HEK293 (cell line): ENCODE measurements at regions not wholly inside any gene's neighbourhood (a gene's known extent, or its start where the extent isn't known, plus 50 kb on each side); places are given as distances from the start of the nearest gene placed in this dataset.
A peak's percentile ranks its signal among the peaks of the same experiment; 100 is the strongest.

ENCODE experiments used
- CTCF ChIA-PET: fragments of 350-600 bp; formaldehyde crosslinking; extraction: SDS; loops from one replicate; lab custom pipeline; 2021; ENCODE audit warnings: antibody characterized with exemption; lab: Yijun Ruan, JAX
- POLR2A ChIA-PET: fragments of 300-600 bp; formaldehyde crosslinking; extraction: SDS; loops from one replicate; lab custom pipeline; 2020; ENCODE audit warnings: antibody characterized with exemption, inconsistent platforms; lab: Yijun Ruan, JAX
- H3K27ac ChIP-seq: fragments of 200-500 bp; sonication (Bioruptor generic); 2 replicates; pipeline ENCODE4 v1.5.1; 2014; ENCODE audit warnings: low read depth, low read length, control low read depth, inconsistent platforms; ENCODE audit errors: extremely low read depth
- H3K36me3 ChIP-seq, 2 experiments: fragments of 200-500 bp in 1 of 2; sonication (Bioruptor generic) in 1 of 2; 1 replicate in 1 of 2; 2 replicates in 1 of 2; pipeline ENCODE4 v1.5.1; 2014 to 2017; ENCODE audit warnings: inconsistent platforms in 2 of 2, low read length in 2 of 2; ENCODE audit not compliant: control insufficient read depth in 2 of 2, insufficient read depth in 1 of 2
- H3K4me1 ChIP-seq: fragments of 200-500 bp; sonication (Bioruptor generic); 2 replicates; pipeline ENCODE4 v1.5.1; 2014; ENCODE audit warnings: mild to moderate bottlenecking, low read length, inconsistent platforms; ENCODE audit not compliant: control insufficient read depth, insufficient read depth
- H3K4me3 ChIP-seq: 2 replicates; pipeline ENCODE4 v1.5.1; 2011; ENCODE audit warnings: low read depth, mild to moderate bottlenecking, control low read depth, low read length, moderate library complexity
- H3K9me3 ChIP-seq: fragments of 200-500 bp; sonication (Bioruptor generic); 2 replicates; pipeline ENCODE4 v1.5.1; 2014; ENCODE audit warnings: low read depth, low read length, inconsistent platforms; ENCODE audit not compliant: control insufficient read depth, insufficient read depth
- HOXA7 ChIP-seq: sonication (generic); formaldehyde crosslinking; IDR thresholded peaks from 2 replicates; pipeline ENCODE4 v1.8.1; 2022; ENCODE audit warnings: missing genetic modification reagents, borderline replicate concordance
- MZF1 ChIP-seq: fragments of 450-650 bp; formaldehyde crosslinking; IDR thresholded peaks from 2 replicates; pipeline ENCODE4 v1.5.1; 2017; ENCODE audit warnings: missing biosample characterization, missing genetic modification characterization, borderline replicate concordance
- SCRT1 ChIP-seq: fragments of 450-650 bp; formaldehyde crosslinking; IDR thresholded peaks from 2 replicates; pipeline ENCODE4 v1.5.1; 2016; ENCODE audit warnings: missing biosample characterization, missing genetic modification characterization, borderline replicate concordance
- TRIM28 ChIP-seq: IDR thresholded peaks from 2 replicates; pipeline ENCODE4 v1.6.1; 2011; ENCODE audit warnings: low read length, control low read depth, borderline replicate concordance
- ZFP69B ChIP-seq: fragments of 450-650 bp; formaldehyde crosslinking; IDR thresholded peaks from 2 replicates; pipeline ENCODE4 v1.5.1; 2016; ENCODE audit warnings: missing biosample characterization, missing genetic modification characterization
- ZNF2 ChIP-seq: fragments of 450-650 bp; formaldehyde crosslinking; IDR thresholded peaks from 2 replicates; pipeline ENCODE4 v1.5.1; 2016; ENCODE audit warnings: missing biosample characterization, missing genetic modification characterization
- ZNF211 ChIP-seq: fragments of 450-650 bp; formaldehyde crosslinking; IDR thresholded peaks from 2 replicates; pipeline ENCODE4 v1.5.1; 2016; ENCODE audit warnings: low read depth, missing biosample characterization, missing genetic modification characterization
- ZNF354C ChIP-seq: fragments of 450-650 bp; formaldehyde crosslinking; IDR thresholded peaks from 2 replicates; pipeline ENCODE4 v1.5.1; 2016; ENCODE audit warnings: missing biosample characterization, missing genetic modification characterization, low read depth, borderline replicate concordance
- ZNF404 ChIP-seq: fragments of 450-650 bp; formaldehyde crosslinking; IDR thresholded peaks from 2 replicates; pipeline ENCODE4 v1.5.1; 2017; ENCODE audit warnings: missing biosample characterization, missing genetic modification characterization
- ZNF747 ChIP-seq: fragments of 450-650 bp; formaldehyde crosslinking; IDR thresholded peaks from 2 replicates; pipeline ENCODE4 v1.5.1; 2016; ENCODE audit warnings: missing biosample characterization, missing genetic modification characterization
- ZNF768 ChIP-seq: fragments of 450-650 bp; formaldehyde crosslinking; IDR thresholded peaks from 2 replicates; pipeline ENCODE4 v1.5.1; 2018; ENCODE audit warnings: missing biosample characterization, mild to moderate bottlenecking, missing genetic modification characterization
- ZNF777 ChIP-seq: fragments of 450-650 bp; formaldehyde crosslinking; IDR thresholded peaks from 2 replicates; pipeline ENCODE4 v1.5.1; 2017; ENCODE audit warnings: missing biosample characterization, missing genetic modification characterization, borderline replicate concordance
- TF ChIP-seq, protein P1 (sequence below): fragments of 450-650 bp; formaldehyde crosslinking; IDR thresholded peaks from 2 replicates; pipeline ENCODE4 v1.5.1; 2017; ENCODE audit warnings: missing biosample characterization, missing genetic modification characterization
- TF ChIP-seq, protein P2 (sequence below): fragments of 450-650 bp; formaldehyde crosslinking; IDR thresholded peaks from 2 replicates; pipeline ENCODE4 v1.5.1; 2016; ENCODE audit warnings: missing biosample characterization, missing genetic modification characterization
- TF ChIP-seq, protein P3 (sequence below): fragments of 450-650 bp; formaldehyde crosslinking; IDR thresholded peaks from 2 replicates; pipeline ENCODE4 v1.5.1; 2016; ENCODE audit warnings: missing biosample characterization, missing genetic modification characterization
- TF ChIP-seq, protein P4 (sequence below): fragments of 450-650 bp; formaldehyde crosslinking; IDR thresholded peaks from 2 replicates; pipeline ENCODE4 v1.5.1; 2016; ENCODE audit warnings: missing biosample characterization, missing genetic modification characterization
- TF ChIP-seq, protein P5 (sequence below): fragments of 450-650 bp; formaldehyde crosslinking; IDR thresholded peaks from 2 replicates; pipeline ENCODE4 v1.5.1; 2017; ENCODE audit warnings: missing biosample characterization, mild to moderate bottlenecking, missing genetic modification characterization, moderate library complexity

DNA sequence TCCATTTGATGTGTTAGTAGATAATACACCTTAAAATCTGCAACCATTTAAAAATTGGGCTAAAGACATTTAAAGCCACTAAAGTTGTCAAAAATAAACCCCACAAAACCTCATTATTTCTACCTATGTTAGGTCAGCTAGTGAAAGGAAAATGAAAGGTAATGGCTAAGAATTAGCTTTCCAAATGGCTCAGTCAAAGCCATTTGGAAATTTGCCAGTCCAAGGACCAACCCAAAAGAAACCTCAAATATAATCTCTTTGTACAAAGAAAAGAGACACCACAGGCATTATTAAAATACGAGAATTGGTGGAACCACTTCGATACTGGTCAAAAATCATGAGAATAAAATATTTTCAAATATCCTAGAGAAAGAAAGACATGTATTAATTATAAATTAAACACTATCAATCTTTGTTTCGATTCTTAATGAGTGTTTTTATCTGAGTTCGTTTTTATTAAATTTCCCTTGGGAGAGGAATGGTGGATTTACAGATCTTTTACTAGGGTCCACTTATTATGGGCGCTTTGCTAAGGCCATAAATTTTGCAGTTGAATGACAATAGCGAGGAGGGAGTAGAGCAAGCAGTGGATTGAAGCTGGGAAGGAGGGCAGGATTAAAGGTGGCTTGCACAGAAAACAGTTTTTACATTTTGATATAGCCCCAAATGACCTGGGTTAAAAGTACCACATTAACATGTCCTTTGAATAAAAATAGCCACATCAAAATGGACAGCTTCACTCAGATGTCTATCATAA lies 116.8 kb upstream of the SHB start (continued):
- TF ChIP-seq, protein P1, sequence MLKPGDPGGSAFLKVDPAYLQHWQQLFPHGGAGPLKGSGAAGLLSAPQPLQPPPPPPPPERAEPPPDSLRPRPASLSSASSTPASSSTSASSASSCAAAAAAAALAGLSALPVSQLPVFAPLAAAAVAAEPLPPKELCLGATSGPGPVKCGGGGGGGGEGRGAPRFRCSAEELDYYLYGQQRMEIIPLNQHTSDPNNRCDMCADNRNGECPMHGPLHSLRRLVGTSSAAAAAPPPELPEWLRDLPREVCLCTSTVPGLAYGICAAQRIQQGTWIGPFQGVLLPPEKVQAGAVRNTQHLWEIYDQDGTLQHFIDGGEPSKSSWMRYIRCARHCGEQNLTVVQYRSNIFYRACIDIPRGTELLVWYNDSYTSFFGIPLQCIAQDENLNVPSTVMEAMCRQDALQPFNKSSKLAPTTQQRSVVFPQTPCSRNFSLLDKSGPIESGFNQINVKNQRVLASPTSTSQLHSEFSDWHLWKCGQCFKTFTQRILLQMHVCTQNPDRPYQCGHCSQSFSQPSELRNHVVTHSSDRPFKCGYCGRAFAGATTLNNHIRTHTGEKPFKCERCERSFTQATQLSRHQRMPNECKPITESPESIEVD = no peak
- TF ChIP-seq ZNF2 (tag by site-specific recombination) = no peak

DNA sequence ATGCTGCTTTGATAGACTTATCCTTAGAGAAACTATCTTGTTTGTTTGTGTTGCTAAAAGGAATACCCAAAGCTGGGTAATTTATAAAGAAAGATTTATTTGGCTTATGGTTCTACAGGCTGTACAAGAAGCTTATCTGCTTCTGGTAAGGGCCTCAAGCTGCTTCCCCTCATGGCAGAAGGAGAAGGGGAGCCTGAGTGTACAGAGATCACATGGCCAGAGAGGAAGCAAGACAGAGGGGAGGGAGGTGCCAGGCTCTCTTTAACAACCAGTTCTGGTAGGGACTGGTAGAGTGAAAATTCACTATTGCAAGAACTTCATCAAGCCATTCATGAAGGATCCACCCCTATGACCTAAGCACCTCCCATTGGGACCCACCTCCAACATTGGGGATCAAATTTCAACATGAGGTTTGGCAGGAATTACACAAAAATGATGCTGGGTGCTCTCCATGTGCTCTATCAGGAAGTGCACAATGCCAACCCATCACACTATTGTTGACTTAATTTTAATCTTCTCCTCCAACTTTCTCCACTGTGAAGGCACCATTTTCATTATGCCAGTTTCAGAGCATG lies 115.1 kb upstream of the SHB start:
- CTCF ChIA-PET = interaction anchor here (0.6 to 4.3 kb wide), 4 partner anchors 23 to 422 kb away, joined by 4 to 24 read pairs (median 5); no protein-coding TSS in a partner anchor
- no peak overlapping the region for H3K4me3 ChIP-seq
- TF ChIP-seq ZFP69B (tag by site-specific recombination) = peak; percentile 74; the same call in 1 of the 2 replicates
- TF ChIP-seq, protein P2, sequence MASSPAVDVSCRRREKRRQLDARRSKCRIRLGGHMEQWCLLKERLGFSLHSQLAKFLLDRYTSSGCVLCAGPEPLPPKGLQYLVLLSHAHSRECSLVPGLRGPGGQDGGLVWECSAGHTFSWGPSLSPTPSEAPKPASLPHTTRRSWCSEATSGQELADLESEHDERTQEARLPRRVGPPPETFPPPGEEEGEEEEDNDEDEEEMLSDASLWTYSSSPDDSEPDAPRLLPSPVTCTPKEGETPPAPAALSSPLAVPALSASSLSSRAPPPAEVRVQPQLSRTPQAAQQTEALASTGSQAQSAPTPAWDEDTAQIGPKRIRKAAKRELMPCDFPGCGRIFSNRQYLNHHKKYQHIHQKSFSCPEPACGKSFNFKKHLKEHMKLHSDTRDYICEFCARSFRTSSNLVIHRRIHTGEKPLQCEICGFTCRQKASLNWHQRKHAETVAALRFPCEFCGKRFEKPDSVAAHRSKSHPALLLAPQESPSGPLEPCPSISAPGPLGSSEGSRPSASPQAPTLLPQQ = peak; percentile 83
- TF ChIP-seq, protein P3, sequence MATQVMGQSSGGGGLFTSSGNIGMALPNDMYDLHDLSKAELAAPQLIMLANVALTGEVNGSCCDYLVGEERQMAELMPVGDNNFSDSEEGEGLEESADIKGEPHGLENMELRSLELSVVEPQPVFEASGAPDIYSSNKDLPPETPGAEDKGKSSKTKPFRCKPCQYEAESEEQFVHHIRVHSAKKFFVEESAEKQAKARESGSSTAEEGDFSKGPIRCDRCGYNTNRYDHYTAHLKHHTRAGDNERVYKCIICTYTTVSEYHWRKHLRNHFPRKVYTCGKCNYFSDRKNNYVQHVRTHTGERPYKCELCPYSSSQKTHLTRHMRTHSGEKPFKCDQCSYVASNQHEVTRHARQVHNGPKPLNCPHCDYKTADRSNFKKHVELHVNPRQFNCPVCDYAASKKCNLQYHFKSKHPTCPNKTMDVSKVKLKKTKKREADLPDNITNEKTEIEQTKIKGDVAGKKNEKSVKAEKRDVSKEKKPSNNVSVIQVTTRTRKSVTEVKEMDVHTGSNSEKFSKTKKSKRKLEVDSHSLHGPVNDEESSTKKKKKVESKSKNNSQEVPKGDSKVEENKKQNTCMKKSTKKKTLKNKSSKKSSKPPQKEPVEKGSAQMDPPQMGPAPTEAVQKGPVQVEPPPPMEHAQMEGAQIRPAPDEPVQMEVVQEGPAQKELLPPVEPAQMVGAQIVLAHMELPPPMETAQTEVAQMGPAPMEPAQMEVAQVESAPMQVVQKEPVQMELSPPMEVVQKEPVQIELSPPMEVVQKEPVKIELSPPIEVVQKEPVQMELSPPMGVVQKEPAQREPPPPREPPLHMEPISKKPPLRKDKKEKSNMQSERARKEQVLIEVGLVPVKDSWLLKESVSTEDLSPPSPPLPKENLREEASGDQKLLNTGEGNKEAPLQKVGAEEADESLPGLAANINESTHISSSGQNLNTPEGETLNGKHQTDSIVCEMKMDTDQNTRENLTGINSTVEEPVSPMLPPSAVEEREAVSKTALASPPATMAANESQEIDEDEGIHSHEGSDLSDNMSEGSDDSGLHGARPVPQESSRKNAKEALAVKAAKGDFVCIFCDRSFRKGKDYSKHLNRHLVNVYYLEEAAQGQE = no peak
- TF ChIP-seq ZNF777 (tag by site-specific recombination) = no peak
- POLR2A ChIA-PET = no interaction called here
- H3K4me1 ChIP-seq = peaks cover 5% of the 10 kb centered on the region; the same call in 1 of the 2 replicates
- H3K9me3 ChIP-seq = no peaks in the 10 kb centered on the region
- H3K36me3 ChIP-seq = no peaks in the 10 kb centered on the region
- H3K27ac ChIP-seq = no peak overlapping the region

DNA sequence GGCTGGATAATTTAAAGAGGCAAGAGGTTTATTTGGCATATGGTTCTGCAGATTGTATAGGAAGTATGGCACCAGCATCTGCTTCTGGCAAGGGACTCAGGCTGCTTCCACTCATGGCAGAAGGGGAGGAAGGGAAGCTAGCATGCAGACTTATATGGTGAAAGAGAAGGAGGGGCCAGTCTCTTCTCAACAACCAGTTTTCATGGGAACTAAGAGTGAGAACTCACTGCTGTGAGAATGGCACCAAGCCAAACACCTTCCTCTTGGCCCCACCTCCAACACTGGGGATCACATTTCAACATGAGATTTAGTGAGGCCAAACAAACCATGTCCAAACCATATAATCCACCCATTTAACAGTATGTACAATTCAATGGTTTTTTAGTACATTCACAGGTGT lies 113.3 kb upstream of the SHB start:
- Histone ChIP-seq H3K27ac (no peak overlapping the region), H3K9me3 (no peaks in the 10 kb centered on the region), H3K4me3 (no peak overlapping the region), H3K4me1 (peaks cover 5% of the 10 kb centered on the region; the same call in 1 of the 2 replicates), H3K36me3 (no peaks in the 10 kb centered on the region)
- POLR2A ChIA-PET = no interaction called here
- CTCF ChIA-PET = interaction anchor here (4.3 kb wide), 1 partner anchor 22 kb away, joined by 24 read pairs; no protein-coding TSS in a partner anchor
- TF ChIP-seq HOXA7 (CRISPR knock-in tag) (no peak), TRIM28 (0 out of 2 replicates have a peak, but pooled peaks have one; percentile 17), MZF1 (tag by site-specific recombination) (0 out of 2 replicates have a peak, but pooled peaks have one; percentile 19), SCRT1 (tag by site-specific recombination) (no peak), ZNF354C (tag by site-specific recombination) (no peak), ZNF768 (no peak), ZNF211 (no peak), ZNF747 (tag by site-specific recombination) (no peak), ZNF404 (tag by site-specific recombination) (no peak)
- TF ChIP-seq, protein P4, sequence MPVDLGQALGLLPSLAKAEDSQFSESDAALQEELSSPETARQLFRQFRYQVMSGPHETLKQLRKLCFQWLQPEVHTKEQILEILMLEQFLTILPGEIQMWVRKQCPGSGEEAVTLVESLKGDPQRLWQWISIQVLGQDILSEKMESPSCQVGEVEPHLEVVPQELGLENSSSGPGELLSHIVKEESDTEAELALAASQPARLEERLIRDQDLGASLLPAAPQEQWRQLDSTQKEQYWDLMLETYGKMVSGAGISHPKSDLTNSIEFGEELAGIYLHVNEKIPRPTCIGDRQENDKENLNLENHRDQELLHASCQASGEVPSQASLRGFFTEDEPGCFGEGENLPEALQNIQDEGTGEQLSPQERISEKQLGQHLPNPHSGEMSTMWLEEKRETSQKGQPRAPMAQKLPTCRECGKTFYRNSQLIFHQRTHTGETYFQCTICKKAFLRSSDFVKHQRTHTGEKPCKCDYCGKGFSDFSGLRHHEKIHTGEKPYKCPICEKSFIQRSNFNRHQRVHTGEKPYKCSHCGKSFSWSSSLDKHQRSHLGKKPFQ = peak; percentile 79
- TF ChIP-seq, protein P2 = peak; percentile 44; the same call in 1 of the 2 replicates
- TF ChIP-seq, protein P5, sequence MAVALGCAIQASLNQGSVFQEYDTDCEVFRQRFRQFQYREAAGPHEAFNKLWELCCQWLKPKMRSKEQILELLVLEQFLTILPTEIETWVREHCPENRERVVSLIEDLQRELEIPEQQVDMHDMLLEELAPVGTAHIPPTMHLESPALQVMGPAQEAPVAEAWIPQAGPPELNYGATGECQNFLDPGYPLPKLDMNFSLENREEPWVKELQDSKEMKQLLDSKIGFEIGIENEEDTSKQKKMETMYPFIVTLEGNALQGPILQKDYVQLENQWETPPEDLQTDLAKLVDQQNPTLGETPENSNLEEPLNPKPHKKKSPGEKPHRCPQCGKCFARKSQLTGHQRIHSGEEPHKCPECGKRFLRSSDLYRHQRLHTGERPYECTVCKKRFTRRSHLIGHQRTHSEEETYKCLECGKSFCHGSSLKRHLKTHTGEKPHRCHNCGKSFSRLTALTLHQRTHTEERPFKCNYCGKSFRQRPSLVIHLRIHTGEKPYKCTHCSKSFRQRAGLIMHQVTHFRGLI (tag by site-specific recombination) = no peak
